ENCODE measurements at regions not wholly inside any gene's neighbourhood (a gene's known extent, or its start where the extent isn't known, plus 50 kb on each side); places are given as distances from the start of the nearest gene placed in this dataset.

DNA sequence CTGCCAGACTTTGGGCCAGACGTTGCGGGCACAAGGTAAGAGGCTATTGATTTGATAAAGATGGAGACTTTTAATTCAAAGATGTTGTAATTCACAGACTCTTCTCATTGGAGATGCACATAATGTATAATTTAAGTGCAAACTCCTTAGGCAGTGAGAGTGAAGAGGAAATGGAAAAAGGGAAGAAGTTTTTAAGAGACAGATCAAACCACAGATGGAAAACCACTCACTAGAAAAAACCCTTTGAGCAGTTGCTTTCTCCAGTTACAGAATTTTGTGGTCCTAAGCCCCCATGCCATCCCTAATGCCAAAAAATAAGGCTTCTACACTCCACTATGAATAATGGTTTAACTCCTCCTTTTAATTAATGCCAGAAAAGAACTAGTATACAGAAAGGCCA is 977.1 kb upstream of the PRKX start:
- TF ChIP-seq CTCF (IDR thresholded peaks at IDR 0.05) = no peak
- Mint-ChIP-seq H3K4me3 (ENCODE audit: unreplicated experiment) (no peak overlapping the region), H3K27ac (ENCODE audit: unreplicated experiment) (no peak overlapping the region), H3K4me1 (ENCODE audit: low read depth) (no peaks in the 10 kb centered on the region), H3K27me3 (ENCODE audit: low read depth) (no peaks in the 10 kb centered on the region), H3K9me3 (ENCODE audit: low read depth) (peaks cover 16% of the 10 kb centered on the region), H3K36me3 (ENCODE audit: low read depth) (no peaks in the 10 kb centered on the region)
- DNase-seq (ENCODE audit: low spot score) = no peak

GRCh38 chrX:4682636-4683035 is 969.2 kb upstream of the PRKX start:
- Mint-ChIP-seq H3K36me3 (ENCODE audit: low read depth) (no peaks in the 10 kb centered on the region), H3K9me3 (ENCODE audit: low read depth) (peaks cover 4% of the 10 kb centered on the region), H3K27me3 (ENCODE audit: low read depth) (no peaks in the 10 kb centered on the region), H3K27ac (ENCODE audit: unreplicated experiment) (no peak overlapping the region), H3K4me3 (ENCODE audit: unreplicated experiment) (no peak overlapping the region), H3K4me1 (ENCODE audit: low read depth) (no peaks in the 10 kb centered on the region)
- TF ChIP-seq CTCF (IDR thresholded peaks at IDR 0.05) = no peak
- DNase-seq (ENCODE audit: low spot score) = no peak

GRCh38 chrX:4675686-4676300 is 962.3 kb upstream of the PRKX start:
- no peaks in the 10 kb centered on the region for H3K4me1 Mint-ChIP-seq (ENCODE audit: low read depth)
- H3K4me3 Mint-ChIP-seq (ENCODE audit: unreplicated experiment) = no peak overlapping the region
- TF ChIP-seq CTCF (IDR thresholded peaks at IDR 0.05) = no peak
- no peak for DNase-seq (ENCODE audit: low spot score)
- H3K27me3 Mint-ChIP-seq (ENCODE audit: low read depth) = no peaks in the 10 kb centered on the region
- H3K27ac Mint-ChIP-seq (ENCODE audit: unreplicated experiment) = no peak overlapping the region
- no peaks in the 10 kb centered on the region for H3K36me3 Mint-ChIP-seq (ENCODE audit: low read depth)
- H3K9me3 Mint-ChIP-seq (ENCODE audit: low read depth) = peaks cover 4% of the 10 kb centered on the region

GRCh38 chrX:4674028-4674782 is 960.8 kb upstream of the PRKX start:
- Mint-ChIP-seq H3K4me3 (ENCODE audit: unreplicated experiment) (no peak overlapping the region), H3K9me3 (ENCODE audit: low read depth) (peaks cover 4% of the 10 kb centered on the region), H3K27me3 (ENCODE audit: low read depth) (no peaks in the 10 kb centered on the region), H3K27ac (ENCODE audit: unreplicated experiment) (no peak overlapping the region), H3K4me1 (ENCODE audit: low read depth) (no peaks in the 10 kb centered on the region), H3K36me3 (ENCODE audit: low read depth) (no peaks in the 10 kb centered on the region)
- DNase-seq (ENCODE audit: low spot score) = no peak
- no peak for TF ChIP-seq CTCF (IDR thresholded peaks at IDR 0.05)

GRCh38 chrX:4671344-4671743 is 957.9 kb upstream of the PRKX start:
- no peaks in the 10 kb centered on the region for H3K27me3 Mint-ChIP-seq (ENCODE audit: low read depth)
- H3K27ac Mint-ChIP-seq (ENCODE audit: unreplicated experiment) = no peak overlapping the region
- DNase-seq (ENCODE audit: low spot score) = no peak
- H3K4me1 Mint-ChIP-seq (ENCODE audit: low read depth) = no peaks in the 10 kb centered on the region
- no peak for TF ChIP-seq CTCF (IDR thresholded peaks at IDR 0.05)
- peaks cover 8% of the 10 kb centered on the region for H3K9me3 Mint-ChIP-seq (ENCODE audit: low read depth)
- H3K36me3 Mint-ChIP-seq (ENCODE audit: low read depth) = no peaks in the 10 kb centered on the region
- H3K4me3 Mint-ChIP-seq (ENCODE audit: unreplicated experiment) = no peak overlapping the region
